SKM-1 treated with dmso at 0.1 percent for 144 hours (cell line): ENCODE measurements at regions not wholly inside any gene's neighbourhood (a gene's known extent, or its start where the extent isn't known, plus 50 kb on each side); places are given as distances from the start of the nearest gene placed in this dataset.

ENCODE experiments used
- DNase-seq: peaks from one replicate; lab custom pipeline; 2025; ENCODE audit not compliant: unreplicated experiment; lab: John Stamatoyannopoulos, UW

GRCh38 chr2:19300961-19301360 lies 57.5 kb downstream of the OSR1 start:
- no peak for DNase-seq

DNA sequence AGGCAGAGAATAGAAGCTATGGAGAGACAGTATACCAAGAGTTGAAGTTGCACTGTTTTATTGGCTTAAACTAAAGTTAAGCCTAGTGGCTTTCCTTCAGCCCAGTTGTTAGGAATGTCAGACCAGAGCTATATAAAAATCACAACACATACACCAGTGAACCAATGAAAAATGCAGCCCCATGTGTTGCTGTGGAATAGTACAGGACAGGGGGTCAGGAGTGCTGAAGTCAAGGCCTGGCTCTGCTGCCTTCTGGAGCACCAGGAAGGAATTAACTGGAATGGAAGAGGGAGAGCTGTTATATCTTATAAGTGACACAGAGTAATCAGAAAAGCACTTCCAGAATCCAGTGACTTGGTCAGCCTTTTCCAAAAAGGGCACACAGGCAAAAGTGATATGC lies 58.9 kb downstream of the OSR1 start:
- no peak for DNase-seq

GRCh38 chr2:19299032-19299431 lies 59.4 kb downstream of the OSR1 start:
- DNase-seq = no peak

DNA sequence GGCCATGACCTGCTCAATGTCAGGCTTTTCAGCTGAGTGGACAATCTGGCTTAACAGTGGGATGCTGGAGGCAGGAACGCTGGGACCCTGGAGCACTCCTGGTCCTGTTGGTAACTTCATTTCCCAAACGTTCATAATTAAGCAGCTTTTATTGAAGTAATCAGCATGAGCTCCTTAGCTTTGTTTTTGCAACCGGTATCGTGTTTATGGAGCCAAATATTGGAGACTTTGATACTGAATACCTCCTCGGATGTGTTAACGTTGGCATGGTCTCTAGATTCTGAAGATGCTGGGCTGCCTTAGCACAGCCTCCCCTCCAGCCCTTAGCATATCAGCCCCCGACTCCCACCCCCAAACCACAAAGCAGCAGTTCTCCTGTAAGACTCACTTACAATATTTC lies 60.7 kb downstream of the OSR1 start:
- DNase-seq = no peak

DNA sequence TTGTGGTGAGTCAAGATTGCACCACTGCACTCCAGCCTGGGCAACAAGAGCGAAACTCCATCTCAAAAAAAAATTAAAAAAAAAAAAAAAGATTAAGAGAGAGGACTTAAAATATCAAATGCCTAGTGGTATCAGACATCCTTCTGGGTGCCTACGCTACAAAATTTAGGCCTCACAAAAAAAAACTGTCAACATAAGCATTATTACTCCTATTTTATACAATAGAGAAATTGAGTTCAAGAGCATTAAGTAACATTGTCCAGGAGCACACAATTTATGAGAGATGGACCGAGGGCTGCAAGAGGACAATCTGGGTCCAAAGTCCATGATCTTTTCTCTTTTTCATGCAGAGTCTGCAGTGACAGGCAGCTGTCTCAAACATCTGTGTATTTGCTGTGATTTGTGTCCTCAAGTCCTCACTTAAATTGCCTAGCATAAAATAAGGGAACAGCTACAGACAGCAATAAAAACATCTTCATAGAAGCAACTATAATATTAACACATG lies 62.4 kb downstream of the OSR1 start:
- no peak for DNase-seq

DNA sequence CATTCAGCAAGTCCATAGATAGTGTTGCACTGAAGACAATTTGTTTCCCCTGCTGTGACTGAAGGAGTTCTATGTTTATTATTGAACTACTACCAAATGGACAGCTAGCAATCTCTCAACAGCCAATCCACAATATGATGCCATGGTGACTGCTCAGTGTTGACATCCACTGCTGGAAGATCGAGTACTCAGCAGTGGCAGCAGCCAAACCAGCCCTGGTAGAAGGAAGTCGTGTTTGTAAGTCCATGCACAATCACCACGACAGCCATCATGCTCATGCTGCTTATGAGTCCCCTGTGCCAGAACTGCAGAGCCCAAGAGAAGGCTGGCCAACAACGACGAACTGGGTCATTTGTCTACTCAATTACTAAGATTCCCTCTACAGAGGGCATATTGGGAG lies 66.4 kb downstream of the OSR1 start:
- DNase-seq = no peak

- no peak for DNase-seq
Measured at GRCh38 chr2:19288291-19288690, 70.1 kb downstream of the OSR1 start.

DNA sequence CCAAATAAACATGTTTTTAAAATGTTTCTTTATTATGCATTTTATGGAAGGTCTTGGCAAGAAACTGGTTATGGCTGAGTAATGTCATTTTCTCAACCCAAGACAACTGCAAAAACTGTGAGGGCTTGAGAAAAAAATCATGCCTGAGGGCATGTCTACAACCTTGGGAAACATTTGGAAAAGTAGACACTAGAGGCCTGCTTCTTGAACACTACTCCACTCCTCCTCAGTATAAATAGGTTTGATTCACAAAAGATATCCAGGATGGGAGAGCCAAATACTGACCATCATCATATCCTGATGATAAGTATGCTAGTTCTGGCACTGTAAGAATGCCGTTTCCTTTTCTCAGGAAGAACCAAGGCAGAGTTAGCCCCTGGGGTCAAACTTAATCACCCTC lies 71.1 kb downstream of the OSR1 start:
- no peak for DNase-seq

DNA sequence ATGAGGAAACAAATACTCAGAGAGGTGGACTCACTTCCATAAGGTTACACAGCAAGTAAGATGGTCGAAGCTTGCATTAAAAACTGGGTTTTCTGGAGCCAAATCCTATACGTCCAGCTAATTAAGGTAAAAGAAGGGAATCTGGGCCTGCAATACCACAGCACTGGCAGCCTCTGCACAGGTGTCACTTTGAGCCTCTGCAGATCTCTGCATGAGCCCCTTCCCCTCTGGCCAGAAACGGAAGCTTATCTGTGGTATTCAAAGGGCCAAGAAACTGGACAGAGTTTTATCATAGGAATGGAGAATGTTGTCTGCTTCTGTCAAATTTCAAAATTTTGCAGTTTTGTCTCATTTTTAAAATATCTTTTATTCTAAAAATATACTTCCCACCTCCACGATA lies 76.1 kb downstream of the OSR1 start:
- no peak for DNase-seq

- DNase-seq = no peak
Measured at GRCh38 chr2:19274439-19274838, 84.0 kb downstream of the OSR1 start.

DNA sequence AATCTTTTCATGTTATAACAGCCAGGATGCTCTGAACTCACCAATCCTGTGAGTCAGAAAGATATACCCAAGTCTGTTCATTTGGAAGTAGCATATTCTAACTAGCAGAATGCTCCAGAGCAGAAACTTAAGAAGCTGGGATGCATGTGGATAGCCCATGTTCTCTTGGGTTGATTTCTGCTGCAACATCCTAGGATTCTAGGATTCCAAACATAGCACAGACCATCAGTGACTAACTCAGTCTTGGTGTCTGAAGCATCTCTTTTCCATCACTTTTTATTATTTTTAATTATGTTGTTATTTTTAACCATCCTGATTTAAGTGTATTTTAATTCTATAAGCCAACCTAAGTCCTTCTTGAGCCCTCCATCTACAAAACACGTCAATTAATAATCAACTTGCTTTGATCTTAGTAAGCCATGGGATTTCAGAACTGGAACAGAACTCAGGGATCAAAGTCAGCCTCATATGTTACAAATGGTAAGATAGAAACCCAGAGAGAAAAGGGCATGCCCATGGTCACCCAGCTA lies 85.4 kb downstream of the OSR1 start:
- no peak for DNase-seq

GRCh38 chr2:19272039-19272438 lies 86.4 kb downstream of the OSR1 start:
- DNase-seq = no peak

- no peak for DNase-seq
Measured at GRCh38 chr2:19264852-19265251, 93.6 kb downstream of the OSR1 start.

GRCh38 chr2:19262150-19262549 lies 96.3 kb downstream of the OSR1 start:
- no peak for DNase-seq

- no peak for DNase-seq
Measured at GRCh38 chr2:19261061-19261460, 97.4 kb downstream of the OSR1 start.

DNA sequence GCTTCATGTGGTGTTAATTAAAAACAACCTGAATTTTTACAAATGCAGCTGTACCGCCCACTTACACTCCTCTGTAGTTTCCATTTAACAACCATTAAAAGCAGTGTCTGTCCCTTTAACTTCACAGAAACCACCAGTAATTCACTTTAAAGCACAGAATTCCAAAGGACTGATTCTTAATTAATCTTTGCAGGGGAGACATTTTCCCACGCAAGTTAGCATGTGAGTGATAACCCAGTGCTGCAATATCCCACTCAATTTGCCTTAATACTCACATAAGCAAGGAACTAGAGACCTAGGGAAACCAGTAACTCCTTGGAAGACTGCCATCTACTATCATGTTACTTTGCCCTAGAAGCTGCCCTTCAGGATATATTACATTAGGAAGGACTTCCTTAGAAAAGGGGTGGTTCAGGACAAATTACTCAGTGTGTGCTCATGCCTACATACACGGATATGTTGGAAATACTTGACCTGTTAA lies 102.3 kb downstream of the OSR1 start:
- no peak for DNase-seq

DNA sequence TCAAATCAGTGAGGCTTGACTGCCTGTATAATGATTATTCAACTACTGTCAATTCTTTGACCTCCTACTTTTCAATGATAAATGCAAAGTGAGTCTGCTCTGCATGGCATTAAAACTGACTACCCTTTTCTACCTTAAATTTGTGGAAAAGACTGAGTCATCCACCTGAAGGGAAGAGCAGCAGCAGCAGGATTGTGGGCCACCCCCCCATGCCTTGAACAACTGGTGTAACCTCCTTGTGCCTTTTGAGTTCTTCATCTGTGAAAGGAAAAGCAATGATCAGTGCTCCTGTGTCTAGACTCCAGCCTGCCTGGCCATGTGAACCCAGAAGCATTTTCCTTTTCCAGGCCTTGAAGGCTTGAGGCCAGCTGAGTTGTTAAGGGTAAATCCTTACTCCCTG lies 102.9 kb downstream of the OSR1 start:
- no peak for DNase-seq

- DNase-seq = no peak
Measured at GRCh38 chr2:19251554-19251953, 106.9 kb downstream of the OSR1 start.

DNA sequence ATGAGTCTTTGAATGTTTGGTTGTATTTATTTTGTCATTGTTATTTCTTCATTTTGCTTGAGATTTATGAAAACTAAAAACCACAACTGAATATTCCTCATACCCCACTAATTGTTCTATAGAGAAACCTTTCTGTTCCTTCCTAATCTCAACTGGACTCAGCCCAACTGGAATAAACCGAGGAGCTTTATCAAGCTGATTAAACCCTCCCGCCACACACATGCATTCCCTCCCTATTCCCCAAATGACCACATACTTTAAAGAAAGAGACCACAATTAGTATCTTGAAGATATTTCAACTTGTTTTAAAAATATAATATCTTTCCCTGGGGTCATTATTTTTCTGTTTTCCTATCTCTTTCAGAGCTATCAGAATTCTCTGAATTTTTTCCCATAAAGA lies 107.5 kb downstream of the OSR1 start:
- no peak for DNase-seq

DNA sequence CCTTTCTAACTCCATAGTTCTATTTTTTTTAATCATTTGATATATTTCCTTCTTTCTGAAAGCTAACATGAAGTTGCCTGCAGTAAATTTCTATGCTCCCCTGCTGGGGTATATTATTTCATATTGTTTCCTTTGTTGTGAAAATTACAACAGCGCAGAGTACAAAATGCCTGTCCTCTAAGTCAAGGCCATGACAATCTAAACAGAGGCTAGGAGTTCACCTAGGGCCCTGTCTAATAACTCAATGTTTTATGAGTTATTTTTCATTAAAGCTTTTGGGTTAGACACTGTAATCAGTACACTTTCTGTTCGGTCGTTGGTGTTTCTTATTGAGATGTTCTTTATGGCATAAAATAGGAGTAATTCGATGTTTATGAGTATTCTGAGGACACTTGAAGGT lies 111.2 kb downstream of the OSR1 start:
- DNase-seq = no peak

GRCh38 chr2:19246496-19246895 lies 111.9 kb downstream of the OSR1 start:
- no peak for DNase-seq

DNA sequence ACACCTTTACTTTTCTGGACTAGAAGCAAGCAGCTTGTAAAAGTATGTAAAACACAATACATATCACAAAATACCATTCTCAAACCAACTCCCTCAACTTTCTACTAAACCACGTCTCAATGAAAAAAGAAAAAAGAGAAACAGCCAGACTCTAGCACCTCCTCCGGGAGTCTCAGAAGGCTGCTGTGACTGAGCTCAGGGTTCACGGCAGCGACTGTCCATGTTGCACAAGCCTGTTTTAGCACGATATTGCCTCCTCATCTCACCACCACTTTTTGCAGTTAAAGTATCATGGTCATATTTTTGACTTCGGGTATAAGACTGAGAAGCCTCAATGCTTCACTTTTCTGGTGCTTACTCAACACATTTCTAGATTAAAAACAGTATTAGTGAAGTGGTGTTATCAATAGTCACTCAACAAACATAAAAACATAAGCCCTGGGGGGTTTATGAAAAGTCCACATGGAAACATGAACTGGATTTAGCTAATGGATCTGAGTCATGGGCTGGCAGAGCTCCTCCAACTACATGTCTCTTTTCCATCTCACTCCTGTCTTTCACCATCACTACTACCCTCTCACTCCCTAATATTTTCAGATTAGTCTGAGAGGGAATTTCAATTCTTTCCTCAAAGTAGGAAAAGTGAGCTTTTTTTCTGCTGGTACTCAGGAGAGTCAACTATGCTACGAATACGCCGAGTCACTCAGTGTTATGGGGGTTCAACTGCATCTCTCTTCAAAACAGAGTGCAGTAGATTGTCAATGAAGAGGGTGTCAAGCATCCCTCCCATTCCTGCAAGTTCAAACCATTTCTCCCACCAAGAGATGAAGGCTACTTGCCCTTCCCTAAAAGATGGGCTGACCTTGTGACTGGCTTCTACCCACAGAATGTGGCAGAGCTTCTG lies 113.7 kb downstream of the OSR1 start:
- no peak for DNase-seq
